ENCODE measurements at regions not wholly inside any gene's neighbourhood (a gene's known extent, or its start where the extent isn't known, plus 50 kb on each side); places are given as distances from the start of the nearest gene placed in this dataset.

- no peaks in the 10 kb centered on the region for H3K27me3 ChIP-seq (ENCODE audit: insufficient read depth, low read length)
- no peak overlapping the region for H3K27ac ChIP-seq (ENCODE audit: low read depth, low read length)
- H3K4me1 ChIP-seq (ENCODE audit: control insufficient read depth in 1 of 2, insufficient read depth in 2 of 2, low read length in 2 of 2): no peaks in the 10 kb centered on the region
- ChIA-PET RAD21 (ENCODE audit: low non-redundant PET in 1 of 2, low total read pairs in 2 of 2, uncharacterized antibody in 2 of 2, unreplicated experiment in 2 of 2) (no interaction called here), POLR2A (no interaction called here), CTCF (no interaction called here)
- no peaks in the 10 kb centered on the region for H3K9me3 ChIP-seq (ENCODE audit: control insufficient read depth in 1 of 2, insufficient read depth in 1 of 2, low read depth in 1 of 2, low read length in 2 of 2)
- no peaks in the 10 kb centered on the region for H3K79me2 ChIP-seq (ENCODE audit: insufficient read depth, low read length)
- H4K20me1 ChIP-seq (ENCODE audit: insufficient read depth): no peaks in the 10 kb centered on the region
- no peak for DNase-seq (ENCODE audit: low read depth, low spot score)
- BruUV-seq (replicated peaks): no TSS peak
- no peak overlapping the region for H2AFZ ChIP-seq (ENCODE audit: low read depth, low read length, poor library complexity, severe bottlenecking)
- H3K36me3 ChIP-seq (ENCODE audit: control insufficient read depth in 1 of 2, insufficient read depth in 2 of 2, low read length in 2 of 2): no peaks in the 10 kb centered on the region
- TF ChIP-seq, protein P1, sequence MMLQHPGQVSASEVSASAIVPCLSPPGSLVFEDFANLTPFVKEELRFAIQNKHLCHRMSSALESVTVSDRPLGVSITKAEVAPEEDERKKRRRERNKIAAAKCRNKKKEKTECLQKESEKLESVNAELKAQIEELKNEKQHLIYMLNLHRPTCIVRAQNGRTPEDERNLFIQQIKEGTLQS (IDR thresholded peaks at IDR 0.05): no peak
- no peak for TF ChIP-seq SRF (IDR thresholded peaks at IDR 0.05; ENCODE audit: low read depth)
- no peak for TF ChIP-seq TCF7L2 (IDR thresholded peaks at IDR 0.05; ENCODE audit: borderline replicate concordance, extremely low read depth, insufficient read depth, insufficient read length)
- TF ChIP-seq ZFX (IDR thresholded peaks at IDR 0.05): no peak
- TF ChIP-seq, protein P2, sequence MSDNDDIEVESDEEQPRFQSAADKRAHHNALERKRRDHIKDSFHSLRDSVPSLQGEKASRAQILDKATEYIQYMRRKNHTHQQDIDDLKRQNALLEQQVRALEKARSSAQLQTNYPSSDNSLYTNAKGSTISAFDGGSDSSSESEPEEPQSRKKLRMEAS (IDR thresholded peaks at IDR 0.05): no peak
- no peak for TF ChIP-seq POLR2A (IDR thresholded peaks at IDR 0.05; ENCODE audit: borderline replicate concordance, extremely low read depth, insufficient read depth, insufficient read length)
- TF ChIP-seq FOSL1 (IDR thresholded peaks at IDR 0.05; ENCODE audit: low read depth): no peak
- no peak for TF ChIP-seq JUND (IDR thresholded peaks at IDR 0.05)
- TF ChIP-seq ZBTB33 (IDR thresholded peaks at IDR 0.05; ENCODE audit: extremely low read depth, insufficient replicate concordance, low read length): no peak
- ATAC-seq: no peak
- H3K4me2 ChIP-seq (ENCODE audit: low read length): no peak overlapping the region
- no peak overlapping the region for H3K4me3 ChIP-seq (replicated peaks in 1 of 2; ENCODE audit: low read depth in 1 of 2, low read length in 2 of 2)
- intact Hi-C loops (cut with micrococcal nuclease): no loop called here
- no peaks in the 10 kb centered on the region for H3K9me2 ChIP-seq (ENCODE audit: insufficient read depth)
- H3K9ac ChIP-seq (ENCODE audit: low read length): no peak overlapping the region
Measured at GRCh38 chr12:58981961-58982360, 61.7 kb upstream of the LRIG3 start.

GRCh38 chr12:58980768-58981167 is 60.5 kb upstream of the LRIG3 start:
- Histone ChIP-seq H3K9me2 (ENCODE audit: insufficient read depth) (no peaks in the 10 kb centered on the region), H3K4me1 (ENCODE audit: control insufficient read depth in 1 of 2, insufficient read depth in 2 of 2, low read length in 2 of 2) (no peaks in the 10 kb centered on the region; a peak in 1 of 4 replicates), H3K36me3 (ENCODE audit: control insufficient read depth in 1 of 2, insufficient read depth in 2 of 2, low read length in 2 of 2) (no peaks in the 10 kb centered on the region), H2AFZ (ENCODE audit: low read depth, low read length, poor library complexity, severe bottlenecking) (no peak overlapping the region), H3K9ac (ENCODE audit: low read length) (no peak overlapping the region), H3K4me2 (ENCODE audit: low read length) (no peak overlapping the region), H3K79me2 (ENCODE audit: insufficient read depth, low read length) (no peaks in the 10 kb centered on the region), H3K27me3 (ENCODE audit: insufficient read depth, low read length) (no peaks in the 10 kb centered on the region), H3K4me3 (replicated peaks in 1 of 2; ENCODE audit: low read depth in 1 of 2, low read length in 2 of 2) (no peak overlapping the region), H4K20me1 (ENCODE audit: insufficient read depth) (no peaks in the 10 kb centered on the region), H3K27ac (ENCODE audit: low read depth, low read length) (no peak overlapping the region), H3K9me3 (ENCODE audit: control insufficient read depth in 1 of 2, insufficient read depth in 1 of 2, low read depth in 1 of 2, low read length in 2 of 2) (no peaks in the 10 kb centered on the region)
- ATAC-seq (no peak), DNase-seq (ENCODE audit: low read depth, low spot score) (no peak)
- POLR2A ChIA-PET: no interaction called here
- RAD21 ChIA-PET (ENCODE audit: low non-redundant PET in 1 of 2, low total read pairs in 2 of 2, uncharacterized antibody in 2 of 2, unreplicated experiment in 2 of 2): no interaction called here
- BruUV-seq (replicated peaks): no TSS peak
- no peak for TF ChIP-seq ZBTB33 (IDR thresholded peaks at IDR 0.05; ENCODE audit: extremely low read depth, insufficient replicate concordance, low read length)
- intact Hi-C loops (cut with micrococcal nuclease): no loop called here
- CTCF ChIA-PET: no interaction called here
